Prostate gland (tissue), 2 donors: ENCODE measurements at regions not wholly inside any gene's neighbourhood (a gene's known extent, or its start where the extent isn't known, plus 50 kb on each side); places are given as distances from the start of the nearest gene placed in this dataset.

Experiments used
- DNase-seq: peaks from one replicate; pipeline ENCODE4 v3.0.0-alpha.2; 2019; ENCODE audit warnings: low spot score
- H3K27ac ChIP-seq, 2 donors: fragments of 200-600 bp; sonication (generic); 2 replicates each; pipeline ENCODE4 v1.5.1; 2017 to 2019
- H3K27me3 ChIP-seq: fragments of 200-600 bp; sonication (generic); replicated peaks from 2 replicates; pipeline ENCODE4 v1.5.1; 2019; ENCODE audit not compliant: insufficient read depth
- H3K36me3 ChIP-seq, 2 donors: fragments of 200-600 bp; sonication (generic); 1 replicate in 1 of 2; 2 replicates in 1 of 2; pipeline versions ENCODE4 v1.5.1 to v1.8.1; 2017 to 2019
- H3K4me1 ChIP-seq: fragments of 200-600 bp; sonication (generic); replicated peaks from 2 replicates; pipeline ENCODE4 v1.5.1; 2019
- H3K4me3 ChIP-seq, 2 donors: fragments of 200-600 bp; sonication (generic); 2 replicates each; pipeline ENCODE4 v1.5.1; 2017 to 2019
- H3K9me3 ChIP-seq: fragments of 200-600 bp; sonication (generic); 2 replicates; pipeline ENCODE4 v1.5.1; 2017
- CTCF ChIP-seq, 4 experiments: fragments of 200-600 bp in 2 of 4; fragments of 450-650 bp in 2 of 4; sonication (generic) in 2 of 4; IDR thresholded peaks; 1 replicate in 3 of 4; 2 replicates in 1 of 4; pipeline ENCODE4 v1.5.1; 2016 to 2019; ENCODE audit warnings: antibody characterized with exemption in 4 of 4, mild to moderate bottlenecking in 2 of 4, moderate library complexity in 2 of 4
- POLR2A ChIP-seq: fragments of 450-650 bp; IDR thresholded peaks from one replicate; pipeline ENCODE4 v1.6.1; 2016; ENCODE audit warnings: antibody characterized with exemption, mild to moderate bottlenecking
- POLR2AphosphoS5 ChIP-seq: sonication (generic); formaldehyde crosslinking; IDR thresholded peaks from one replicate; pipeline ENCODE4 v1.6.1; 2017; ENCODE audit warnings: antibody characterized with exemption
- WGBS: methylation state at CpG from one replicate; pipeline ENCODE4 v1.1.5; 2018; 5-methylcytosine and 5-hydroxymethylcytosine counted together
- intact Hi-C: fragments of 100-400 bp; cut with DNase I; formaldehyde crosslinking; loops from one replicate; pipeline ENCODE4 v1.14.2; 2022

- Histone ChIP-seq H3K9me3 (no peaks in the 10 kb centered on the region), H3K27ac (no peak overlapping the region), H3K27me3 (no peaks in the 10 kb centered on the region), H3K4me1 (no peaks in the 10 kb centered on the region), H3K4me3 (no peak overlapping the region), H3K36me3 (no peaks in the 10 kb centered on the region)
- TF ChIP-seq POLR2A, result no peak
- no peak for TF ChIP-seq CTCF (IDR thresholded peaks at IDR 0.05)
- TF ChIP-seq POLR2AphosphoS5, result no peak
- 89% methylated on average over 13 of the region's 13 CpGs for WGBS
- intact Hi-C loops, result no loop called here
- DNase-seq, result no peak
Measured at GRCh38 chr18:78554944-78555608, 424.5 kb upstream of the SALL3 start.

GRCh38 chr18:78557371-78557770 lies 422.2 kb upstream of the SALL3 start:
- no peak for DNase-seq
- H3K4me1 ChIP-seq, result no peaks in the 10 kb centered on the region
- H3K9me3 ChIP-seq, result no peaks in the 10 kb centered on the region
- H3K27ac ChIP-seq, result no peak overlapping the region
- no peaks in the 10 kb centered on the region for H3K27me3 ChIP-seq
- intact Hi-C loops, result no loop called here
- no peaks in the 10 kb centered on the region for H3K36me3 ChIP-seq
- TF ChIP-seq POLR2A (no peak), POLR2AphosphoS5 (no peak), CTCF (IDR thresholded peaks at IDR 0.05) (no peak)
- H3K4me3 ChIP-seq, result no peak overlapping the region
- 96% methylated on average over 8 of the region's 8 CpGs for whole genome bisulfite sequencing

DNA sequence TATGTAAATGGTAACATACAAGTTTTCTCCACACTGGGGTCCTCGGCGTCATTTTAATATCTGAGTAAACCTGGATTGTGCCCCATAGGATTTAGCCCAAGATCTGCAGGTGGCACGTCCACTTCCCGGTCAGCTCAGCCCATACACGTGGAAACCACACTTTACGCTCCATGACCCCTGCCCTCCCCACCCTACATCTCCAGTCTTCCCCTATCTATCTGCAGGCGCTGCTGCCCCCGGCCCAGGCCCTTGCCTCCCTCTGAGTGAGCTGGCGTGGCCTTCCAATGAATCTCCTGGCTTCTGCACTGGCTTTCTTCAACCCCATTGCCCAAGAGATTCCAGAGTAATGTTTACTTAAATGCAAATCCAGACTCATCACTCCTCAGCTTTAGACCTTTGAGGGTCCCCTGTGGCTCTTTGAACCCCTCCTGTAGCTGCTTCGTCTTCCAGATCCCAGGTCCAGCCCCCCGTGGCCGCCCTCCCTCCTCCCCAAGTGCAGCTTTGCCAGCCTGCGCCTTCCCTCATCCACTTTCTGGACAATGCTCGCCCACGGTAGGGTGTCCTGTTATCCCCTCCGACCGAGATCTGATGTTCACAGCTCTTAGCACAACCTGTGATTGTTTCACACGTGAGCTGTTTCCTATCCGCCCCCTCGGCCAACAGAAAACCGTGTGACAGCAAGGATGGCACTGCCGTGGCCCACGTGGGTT lies 421.4 kb upstream of the SALL3 start:
- intact Hi-C loops, result no loop called here
- no peaks in the 10 kb centered on the region for H3K27me3 ChIP-seq
- no peak for DNase-seq
- H3K4me1 ChIP-seq, result no peaks in the 10 kb centered on the region
- 92% methylated on average over 23 of the region's 23 CpGs for WGBS
- H3K9me3 ChIP-seq, result no peaks in the 10 kb centered on the region
- no peak overlapping the region for H3K27ac ChIP-seq
- no peak for TF ChIP-seq POLR2AphosphoS5
- no peak for TF ChIP-seq POLR2A
- no peak for TF ChIP-seq CTCF (IDR thresholded peaks at IDR 0.05)
- H3K36me3 ChIP-seq, result no peaks in the 10 kb centered on the region
- H3K4me3 ChIP-seq, result no peak overlapping the region

DNA sequence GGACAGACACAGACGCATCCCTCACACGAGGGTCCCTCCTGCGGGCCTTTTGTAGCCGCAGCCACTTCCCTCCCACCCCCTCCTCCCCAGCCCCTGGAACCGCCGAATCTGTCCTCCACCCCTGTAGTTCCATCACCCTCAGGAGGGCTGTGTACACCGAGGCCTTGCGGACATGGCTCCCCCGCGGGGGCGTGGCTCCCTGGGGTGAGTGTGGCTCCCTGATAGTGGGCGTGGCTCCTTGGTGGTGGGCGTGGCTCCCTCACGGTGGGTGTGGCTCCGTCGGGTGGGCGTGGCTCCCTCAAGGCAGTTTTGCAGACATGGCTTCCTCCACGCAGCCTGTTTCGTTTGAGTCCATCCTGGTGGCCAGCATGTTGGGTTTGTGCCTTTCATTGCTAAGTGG lies 420.7 kb upstream of the SALL3 start:
- intact Hi-C loops, result no loop called here
- Histone ChIP-seq H3K4me3 (no peak overlapping the region), H3K27me3 (no peaks in the 10 kb centered on the region), H3K4me1 (no peaks in the 10 kb centered on the region), H3K36me3 (no peaks in the 10 kb centered on the region), H3K9me3 (no peaks in the 10 kb centered on the region), H3K27ac (no peak overlapping the region)
- no peak for DNase-seq
- no peak for TF ChIP-seq POLR2AphosphoS5
- no peak for TF ChIP-seq POLR2A
- WGBS, result 75% methylated on average over 18 of the region's 19 CpGs

DNA sequence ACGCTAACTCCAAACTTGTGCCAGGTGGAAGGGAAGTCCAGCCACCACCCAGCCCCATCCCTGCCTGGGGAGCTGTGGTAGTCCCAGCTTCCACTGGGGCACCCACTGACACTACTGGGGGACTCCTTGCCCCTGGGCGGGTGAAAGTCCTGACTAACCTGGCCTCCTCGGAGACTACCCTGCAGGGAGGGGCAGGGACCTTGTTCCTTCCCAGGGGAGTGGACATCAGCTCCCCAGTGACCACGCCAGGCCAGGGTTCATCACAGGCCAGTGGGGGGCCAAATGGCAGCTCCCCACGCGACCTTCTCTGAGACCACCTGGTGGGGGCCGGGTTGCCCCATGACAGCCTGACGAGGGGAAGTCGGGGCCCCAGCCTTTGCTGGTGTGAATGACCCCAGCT lies 420.0 kb upstream of the SALL3 start:
- Histone ChIP-seq H3K9me3 (no peaks in the 10 kb centered on the region), H3K36me3 (no peaks in the 10 kb centered on the region), H3K27me3 (no peaks in the 10 kb centered on the region), H3K4me1 (no peaks in the 10 kb centered on the region), H3K4me3 (no peak overlapping the region), H3K27ac (no peak overlapping the region)
- TF ChIP-seq CTCF (IDR thresholded peaks at IDR 0.05) (no peak), POLR2AphosphoS5 (no peak), POLR2A (no peak)
- DNase-seq, result no peak
- intact Hi-C loops, result no loop called here
- 97% methylated on average over 8 of the region's 9 CpGs for WGBS
